ENCODE measurements at regions not wholly inside any gene's neighbourhood (a gene's known extent, or its start where the extent isn't known, plus 50 kb on each side); places are given as distances from the start of the nearest gene placed in this dataset.

GRCh38 chr12:59895166-59895775, 299.4 kb downstream of the SLC16A7 start:
- H3K9me3 ChIP-seq (ENCODE audit: low read length), result no peaks in the 10 kb centered on the region
- no peak overlapping the region for H3K27ac ChIP-seq (ENCODE audit: low read length)
- no peak overlapping the region for H3K4me3 ChIP-seq (ENCODE audit: low read length)
- H3K4me2 ChIP-seq (ENCODE audit: low read length), result no peak overlapping the region
- no peak overlapping the region for H2AFZ ChIP-seq (ENCODE audit: low read depth, low read length)
- no peaks in the 10 kb centered on the region for H4K20me1 ChIP-seq (ENCODE audit: insufficient read depth)
- no peak overlapping the region for H3K9ac ChIP-seq (ENCODE audit: low read length)
- no peaks in the 10 kb centered on the region for H3F3A ChIP-seq (ENCODE audit: insufficient read depth, low read length, poor library complexity, severe bottlenecking)
- H3K36me3 ChIP-seq (ENCODE audit: insufficient read depth, low read length), result no peaks in the 10 kb centered on the region
- H3K27me3 ChIP-seq (ENCODE audit: insufficient read depth, low read depth, low read length), result no peaks in the 10 kb centered on the region
- TF ChIP-seq RAD21 (conservative IDR thresholded peaks at IDR 0.05), result no peak
- no peak for TF ChIP-seq SMC3 (conservative IDR thresholded peaks at IDR 0.05; ENCODE audit: poor library complexity)
- TF ChIP-seq REST (IDR thresholded peaks at IDR 0.05; ENCODE audit: borderline replicate concordance), result no peak
- no peak for TF ChIP-seq MXI1 (conservative IDR thresholded peaks at IDR 0.05; ENCODE audit: poor library complexity, severe bottlenecking)
- no peak for TF ChIP-seq POLR2AphosphoS5 (IDR thresholded peaks at IDR 0.05)
- no peak for TF ChIP-seq EZH2 (IDR thresholded peaks at IDR 0.05; ENCODE audit: borderline replicate concordance, insufficient read depth, low read length, poor library complexity, severe bottlenecking)
- TF ChIP-seq EP300 (conservative IDR thresholded peaks at IDR 0.05; ENCODE audit: poor library complexity, severe bottlenecking), result no peak
- TF ChIP-seq, protein P1, sequence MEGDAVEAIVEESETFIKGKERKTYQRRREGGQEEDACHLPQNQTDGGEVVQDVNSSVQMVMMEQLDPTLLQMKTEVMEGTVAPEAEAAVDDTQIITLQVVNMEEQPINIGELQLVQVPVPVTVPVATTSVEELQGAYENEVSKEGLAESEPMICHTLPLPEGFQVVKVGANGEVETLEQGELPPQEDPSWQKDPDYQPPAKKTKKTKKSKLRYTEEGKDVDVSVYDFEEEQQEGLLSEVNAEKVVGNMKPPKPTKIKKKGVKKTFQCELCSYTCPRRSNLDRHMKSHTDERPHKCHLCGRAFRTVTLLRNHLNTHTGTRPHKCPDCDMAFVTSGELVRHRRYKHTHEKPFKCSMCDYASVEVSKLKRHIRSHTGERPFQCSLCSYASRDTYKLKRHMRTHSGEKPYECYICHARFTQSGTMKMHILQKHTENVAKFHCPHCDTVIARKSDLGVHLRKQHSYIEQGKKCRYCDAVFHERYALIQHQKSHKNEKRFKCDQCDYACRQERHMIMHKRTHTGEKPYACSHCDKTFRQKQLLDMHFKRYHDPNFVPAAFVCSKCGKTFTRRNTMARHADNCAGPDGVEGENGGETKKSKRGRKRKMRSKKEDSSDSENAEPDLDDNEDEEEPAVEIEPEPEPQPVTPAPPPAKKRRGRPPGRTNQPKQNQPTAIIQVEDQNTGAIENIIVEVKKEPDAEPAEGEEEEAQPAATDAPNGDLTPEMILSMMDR (IDR thresholded peaks at IDR 0.05; ENCODE audit: poor library complexity, severe bottlenecking), result no peak
- no peak for TF ChIP-seq TAF1 (IDR thresholded peaks at IDR 0.05; ENCODE audit: low read depth)
- H3K79me2 ChIP-seq (replicated peaks; ENCODE audit: insufficient read depth, low read length), result no peaks in the 10 kb centered on the region
- no peaks in the 10 kb centered on the region for H3K9me2 ChIP-seq (ENCODE audit: insufficient read depth, low read length)

GRCh38 chr12:59904874-59905521, 309.2 kb downstream of the SLC16A7 start:
- no peak overlapping the region for H3K9ac ChIP-seq (ENCODE audit: low read length)
- H3F3A ChIP-seq (ENCODE audit: insufficient read depth, low read length, poor library complexity, severe bottlenecking), result no peaks in the 10 kb centered on the region
- TF ChIP-seq REST (IDR thresholded peaks at IDR 0.05; ENCODE audit: borderline replicate concordance) (no peak), EP300 (conservative IDR thresholded peaks at IDR 0.05; ENCODE audit: poor library complexity, severe bottlenecking) (no peak), SMC3 (conservative IDR thresholded peaks at IDR 0.05; ENCODE audit: poor library complexity) (no peak), POLR2AphosphoS5 (IDR thresholded peaks at IDR 0.05) (no peak), EZH2 (IDR thresholded peaks at IDR 0.05; ENCODE audit: borderline replicate concordance, insufficient read depth, low read length, poor library complexity, severe bottlenecking) (no peak)
- no peaks in the 10 kb centered on the region for H3K9me2 ChIP-seq (ENCODE audit: insufficient read depth, low read length)
- H3K4me2 ChIP-seq (ENCODE audit: low read length), result no peak overlapping the region
- no peaks in the 10 kb centered on the region for H3K9me3 ChIP-seq (ENCODE audit: low read length)
- H2AFZ ChIP-seq (ENCODE audit: low read depth, low read length), result no peak overlapping the region
- H3K36me3 ChIP-seq (ENCODE audit: insufficient read depth, low read length), result no peaks in the 10 kb centered on the region
- H3K4me3 ChIP-seq (ENCODE audit: low read length), result no peak overlapping the region
- no peak overlapping the region for H3K27ac ChIP-seq (ENCODE audit: low read length)
- no peaks in the 10 kb centered on the region for H3K27me3 ChIP-seq (ENCODE audit: insufficient read depth, low read depth, low read length)
- H3K79me2 ChIP-seq (replicated peaks; ENCODE audit: insufficient read depth, low read length), result no peaks in the 10 kb centered on the region
- no peaks in the 10 kb centered on the region for H4K20me1 ChIP-seq (ENCODE audit: insufficient read depth)

Data from neural cell (in vitro differentiated cells).